Gastrocnemius medialis (tissue), 4 donors: ENCODE measurements at regions not wholly inside any gene's neighbourhood (a gene's known extent, or its start where the extent isn't known, plus 50 kb on each side); places are given as distances from the start of the nearest gene placed in this dataset.

Source experiments
- POLR2A ChIP-seq, 2 donors: fragments of 450-650 bp; IDR thresholded peaks; one replicate each; pipeline ENCODE4 v1.6.1; 2017; ENCODE audit warnings: antibody characterized with exemption in 2 of 2, mild to moderate bottlenecking in 2 of 2, moderate library complexity in 2 of 2
- TF ChIP-seq, protein P1 (sequence below), 5 experiments: fragments of 450-650 bp in 3 of 5; fragments of 200-600 bp in 2 of 5; sonication (generic) in 2 of 5; IDR thresholded peaks in 4 of 5; conservative IDR thresholded peaks in 1 of 5; 1 replicate in 4 of 5; 2 replicates in 1 of 5; pipeline ENCODE4 v1.5.1; 2016 to 2019; ENCODE audit warnings: antibody characterized with exemption in 5 of 5, mild to moderate bottlenecking in 3 of 5, moderate library complexity in 3 of 5

DNA sequence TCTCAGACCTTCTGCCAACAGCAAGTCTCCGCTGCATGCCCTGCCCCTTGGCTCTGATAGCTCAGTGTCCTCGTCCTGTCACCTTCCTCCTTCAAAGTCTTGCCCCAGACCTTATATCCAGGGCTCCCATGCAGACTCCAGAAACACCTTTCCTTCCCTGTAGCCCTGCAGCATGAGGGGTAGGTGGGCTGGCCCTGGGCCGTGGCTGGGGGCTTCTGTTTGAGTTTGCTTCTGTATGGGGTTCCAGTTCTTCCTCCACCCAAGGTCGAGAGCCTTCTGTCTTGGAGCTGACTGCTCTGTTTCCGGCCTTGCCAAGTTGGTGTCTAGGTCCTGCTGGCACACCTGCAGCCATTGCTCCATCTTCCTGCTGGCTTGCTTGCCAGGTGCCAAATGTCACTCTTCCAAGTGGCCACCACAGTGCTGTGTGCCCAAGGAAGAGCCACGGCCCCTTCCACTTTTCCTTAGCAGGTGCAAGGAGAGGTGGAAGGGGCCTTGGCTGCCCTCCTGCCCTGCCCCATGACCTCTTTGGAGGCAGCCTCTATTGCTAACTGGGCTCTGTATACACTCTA, 74.8 kb upstream of the NECTIN1 start:
- no peak for TF ChIP-seq POLR2A (IDR thresholded peaks at IDR 0.05)
- TF ChIP-seq, protein P1, sequence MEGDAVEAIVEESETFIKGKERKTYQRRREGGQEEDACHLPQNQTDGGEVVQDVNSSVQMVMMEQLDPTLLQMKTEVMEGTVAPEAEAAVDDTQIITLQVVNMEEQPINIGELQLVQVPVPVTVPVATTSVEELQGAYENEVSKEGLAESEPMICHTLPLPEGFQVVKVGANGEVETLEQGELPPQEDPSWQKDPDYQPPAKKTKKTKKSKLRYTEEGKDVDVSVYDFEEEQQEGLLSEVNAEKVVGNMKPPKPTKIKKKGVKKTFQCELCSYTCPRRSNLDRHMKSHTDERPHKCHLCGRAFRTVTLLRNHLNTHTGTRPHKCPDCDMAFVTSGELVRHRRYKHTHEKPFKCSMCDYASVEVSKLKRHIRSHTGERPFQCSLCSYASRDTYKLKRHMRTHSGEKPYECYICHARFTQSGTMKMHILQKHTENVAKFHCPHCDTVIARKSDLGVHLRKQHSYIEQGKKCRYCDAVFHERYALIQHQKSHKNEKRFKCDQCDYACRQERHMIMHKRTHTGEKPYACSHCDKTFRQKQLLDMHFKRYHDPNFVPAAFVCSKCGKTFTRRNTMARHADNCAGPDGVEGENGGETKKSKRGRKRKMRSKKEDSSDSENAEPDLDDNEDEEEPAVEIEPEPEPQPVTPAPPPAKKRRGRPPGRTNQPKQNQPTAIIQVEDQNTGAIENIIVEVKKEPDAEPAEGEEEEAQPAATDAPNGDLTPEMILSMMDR (IDR thresholded peaks at IDR 0.05 in 4 of 5, conservative IDR thresholded peaks at IDR 0.05 in 1 of 5), result no peak
